ENCODE measurements at regions not wholly inside any gene's neighbourhood (a gene's known extent, or its start where the extent isn't known, plus 50 kb on each side); places are given as distances from the start of the nearest gene placed in this dataset.
A peak's percentile ranks its signal among the peaks of the same experiment; 100 is the strongest.

DNA sequence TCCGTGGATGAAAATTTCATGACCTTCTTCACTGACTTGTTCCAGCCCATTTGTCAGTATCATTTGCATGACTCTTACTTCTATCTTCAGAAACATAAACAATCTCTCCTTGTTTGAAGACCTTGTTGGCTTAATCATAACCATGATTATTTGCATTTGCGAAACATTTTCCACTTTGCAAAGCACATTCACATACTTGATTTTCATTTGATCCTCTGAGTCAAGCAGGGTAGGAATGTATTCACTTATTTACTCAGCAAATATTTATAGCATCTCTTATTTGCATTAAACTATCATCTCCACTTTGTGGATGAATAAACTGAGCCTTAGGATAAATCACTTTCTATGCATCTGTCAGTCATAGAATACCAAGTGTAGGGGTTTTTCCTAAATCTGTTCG lies 343.0 kb upstream of the SGCD start:
- peak; percentile 13 for DNase-seq (ENCODE audit: low spot score)

DNA sequence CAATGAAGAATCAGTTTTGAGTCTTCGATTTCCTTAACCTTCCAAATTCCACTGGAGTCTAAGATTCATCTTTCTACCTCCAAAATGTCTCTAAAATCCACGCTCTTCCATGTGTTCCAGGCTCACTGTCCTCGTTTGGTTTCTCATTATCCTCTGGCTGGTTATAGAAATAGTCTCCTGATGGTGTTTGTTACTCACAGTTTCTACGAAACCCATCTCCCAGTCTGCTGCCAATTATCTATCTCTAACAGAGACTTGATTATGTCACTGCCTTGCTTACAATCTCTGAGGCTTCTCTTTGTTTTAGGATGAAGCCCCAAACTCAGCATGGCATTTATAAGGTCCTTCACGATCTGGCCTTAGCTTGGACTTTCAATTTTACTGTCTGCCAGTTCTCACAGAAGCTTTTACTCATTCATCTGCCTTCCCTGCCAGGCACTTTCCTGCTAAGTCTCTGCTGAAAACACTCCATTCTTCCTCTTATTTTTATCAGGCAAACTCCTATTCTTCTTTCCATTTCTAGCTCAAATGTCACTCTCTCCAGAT lies 339.6 kb upstream of the SGCD start:
- no peak for DNase-seq (ENCODE audit: low spot score)

DNA sequence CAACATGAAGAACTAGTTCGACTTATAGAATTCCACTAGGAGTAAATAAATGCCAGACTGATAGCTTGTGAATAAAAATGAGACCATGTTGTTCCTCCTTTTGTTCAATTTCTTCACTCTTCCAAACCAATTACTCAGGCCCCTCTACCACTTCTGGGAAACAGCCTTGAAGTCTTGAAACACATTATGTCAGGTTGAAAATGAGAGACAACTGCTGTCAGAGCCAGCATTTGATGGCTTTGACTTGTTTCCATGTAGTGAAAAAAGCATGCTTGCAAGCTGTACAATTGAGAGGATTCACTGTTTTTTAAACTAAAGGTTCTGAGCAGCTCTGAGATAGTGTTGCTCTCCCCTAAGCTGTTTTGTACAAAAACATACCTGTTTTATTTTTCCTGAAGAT lies 337.1 kb upstream of the SGCD start:
- DNase-seq (ENCODE audit: low spot score): no peak

DNA sequence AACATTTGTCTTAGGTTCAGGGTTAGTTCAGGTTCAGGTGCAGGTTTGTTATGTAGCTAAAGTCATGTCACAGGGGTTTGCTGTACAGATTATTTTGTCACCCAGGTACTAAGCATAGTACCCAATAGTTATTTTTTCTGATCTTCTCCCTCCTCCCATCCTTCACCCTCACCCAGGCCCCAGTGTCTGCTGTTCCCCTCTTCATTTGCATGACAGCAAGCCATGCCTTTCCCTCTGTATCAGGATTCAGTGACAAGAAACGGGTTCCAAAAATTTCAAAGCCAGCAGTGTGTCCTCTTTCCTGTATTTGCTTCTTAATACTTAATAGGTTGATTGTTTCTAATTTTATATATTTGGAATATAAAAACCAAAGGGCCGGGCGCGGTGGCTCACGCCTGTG lies 330.8 kb upstream of the SGCD start:
- no peak for DNase-seq (ENCODE audit: low spot score)

DNA sequence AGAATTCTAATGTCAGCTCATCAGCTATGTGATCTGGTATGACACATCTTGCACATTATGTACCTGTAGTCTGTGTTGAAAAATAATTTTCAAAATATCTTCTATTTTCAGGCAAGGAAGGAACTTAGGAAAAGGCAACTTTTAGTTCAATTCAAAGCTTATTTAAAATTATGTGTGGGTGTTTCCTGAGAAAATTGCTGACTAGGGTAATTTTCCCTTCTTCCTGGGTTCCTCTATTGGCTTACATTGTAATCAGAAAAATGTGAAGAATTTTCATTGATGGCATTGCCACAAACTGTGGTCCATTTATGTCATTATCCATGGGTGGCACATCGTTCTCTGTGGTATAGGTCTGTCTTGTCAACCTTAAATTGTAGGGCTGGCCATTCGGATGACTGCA lies 328.7 kb upstream of the SGCD start:
- no peak for DNase-seq (ENCODE audit: low spot score)

DNA sequence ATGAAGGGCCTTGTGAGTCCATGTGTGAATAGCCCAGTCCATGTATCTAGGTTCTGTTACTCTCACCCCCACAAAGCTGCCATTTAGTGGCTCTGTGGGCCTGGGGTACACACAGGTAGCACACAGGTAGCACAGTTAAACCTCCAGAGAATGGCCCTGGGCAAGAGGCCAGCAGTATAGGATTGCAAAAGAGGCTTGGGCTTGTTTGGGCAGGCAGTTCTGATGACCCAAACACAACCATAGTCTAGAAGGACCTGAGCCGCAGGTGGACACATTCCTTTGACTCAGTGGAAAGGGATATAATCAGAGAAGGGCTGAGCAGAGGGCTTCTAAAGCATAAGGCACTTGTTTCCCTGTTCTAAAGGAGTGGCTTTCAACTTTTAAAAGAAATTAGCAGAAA lies 326.8 kb upstream of the SGCD start:
- no peak for DNase-seq (ENCODE audit: low spot score)

GRCh38 chr5:156004754-156005153 lies 322.2 kb upstream of the SGCD start:
- DNase-seq (ENCODE audit: low spot score): no peak

- DNase-seq (ENCODE audit: low spot score): no peak
These were observed 320.8 kb upstream of the SGCD start for GRCh38 chr5:156006026-156006647.

DNA sequence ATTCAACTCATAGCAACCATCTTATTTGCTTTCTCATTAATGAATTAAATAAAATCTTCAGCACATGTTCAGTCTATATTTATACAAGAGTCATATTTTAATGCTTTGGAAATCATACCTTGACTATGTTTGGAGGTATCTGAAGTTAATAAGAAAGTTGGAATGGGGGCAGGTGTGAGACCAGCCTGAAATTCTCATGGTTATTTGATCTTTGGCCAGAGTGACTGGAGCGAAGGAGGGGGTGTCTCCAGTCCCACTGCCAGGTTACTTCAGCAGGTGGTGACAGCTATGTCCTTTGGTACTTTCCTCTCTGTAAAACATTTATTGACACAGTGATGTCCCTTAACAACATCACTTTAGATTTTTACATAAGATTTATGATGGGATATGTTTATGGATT lies 318.1 kb upstream of the SGCD start:
- DNase-seq (ENCODE audit: low spot score): no peak

DNA sequence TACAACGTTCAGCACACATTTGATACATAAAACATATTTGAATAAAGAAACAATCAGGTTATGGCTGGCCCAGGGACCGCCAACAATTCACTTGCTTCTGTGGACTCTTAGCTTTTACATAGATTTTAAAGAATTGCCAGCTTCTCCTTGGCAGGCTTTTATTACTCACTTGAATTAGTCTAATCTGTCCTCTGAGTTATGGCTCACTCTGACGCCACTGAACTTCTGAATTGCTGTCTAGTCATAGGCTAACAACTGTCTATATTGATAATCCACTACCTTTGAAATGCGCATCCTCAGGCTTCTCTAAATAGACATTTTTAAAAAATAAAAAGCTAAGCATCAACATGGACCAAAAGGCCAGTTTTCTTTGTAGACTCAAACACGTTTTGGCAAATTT lies 317.4 kb upstream of the SGCD start:
- no peak for DNase-seq (ENCODE audit: low spot score)

GRCh38 chr5:156015137-156015536 lies 311.8 kb upstream of the SGCD start:
- no peak for DNase-seq (ENCODE audit: low spot score)

GRCh38 chr5:156019130-156019529 lies 307.8 kb upstream of the SGCD start:
- DNase-seq (ENCODE audit: low spot score): no peak

DNA sequence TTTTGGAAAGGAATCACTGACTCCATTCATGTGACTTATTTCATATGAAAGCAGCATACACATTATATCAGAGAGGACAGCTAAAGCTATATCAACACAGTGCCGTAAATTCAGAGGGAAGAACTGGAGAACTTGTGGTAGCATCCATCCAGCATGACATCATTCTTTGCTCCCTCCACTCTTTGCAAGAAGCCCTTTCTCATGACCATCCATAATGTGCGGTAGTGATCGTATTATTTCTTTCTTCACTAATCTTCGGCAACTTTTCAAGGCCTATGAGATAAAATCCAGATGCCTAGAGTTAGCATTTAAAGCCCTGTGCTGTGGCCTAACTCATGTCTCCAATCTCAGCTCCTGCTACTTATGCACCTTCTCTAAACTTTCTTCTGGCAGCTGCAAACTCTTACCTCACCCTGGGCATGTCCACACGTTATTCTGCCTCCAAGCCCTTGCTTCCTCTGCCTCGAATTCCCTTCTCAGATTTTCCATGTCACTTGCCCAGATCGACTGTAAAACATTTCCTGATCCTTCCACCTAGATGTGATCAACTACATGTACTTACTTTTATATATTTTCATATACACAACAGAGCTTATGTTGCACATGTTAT lies 307.3 kb upstream of the SGCD start:
- DNase-seq (ENCODE audit: low spot score): peak; percentile 5

- no peak for DNase-seq (ENCODE audit: low spot score)
These were observed 306.3 kb upstream of the SGCD start for GRCh38 chr5:156020647-156021046.

DNA sequence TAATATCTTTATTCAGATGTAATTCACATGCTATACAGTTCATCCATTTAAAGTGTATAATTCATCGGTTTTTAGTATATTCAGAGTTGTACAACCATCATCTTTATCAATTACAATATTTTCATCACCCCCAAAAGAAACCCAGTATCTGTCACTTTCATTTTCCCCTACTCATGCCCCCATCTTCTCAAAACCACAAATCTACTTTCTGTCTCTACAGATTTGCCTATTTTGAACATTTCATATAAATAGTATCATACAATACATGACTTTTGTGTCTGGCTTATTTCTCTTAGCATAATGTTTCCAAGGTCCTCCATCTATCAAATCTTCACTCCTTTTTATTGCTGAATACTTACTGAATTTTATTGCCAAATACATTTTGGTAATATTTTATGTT lies 305.1 kb upstream of the SGCD start:
- DNase-seq (ENCODE audit: low spot score): no peak

DNA sequence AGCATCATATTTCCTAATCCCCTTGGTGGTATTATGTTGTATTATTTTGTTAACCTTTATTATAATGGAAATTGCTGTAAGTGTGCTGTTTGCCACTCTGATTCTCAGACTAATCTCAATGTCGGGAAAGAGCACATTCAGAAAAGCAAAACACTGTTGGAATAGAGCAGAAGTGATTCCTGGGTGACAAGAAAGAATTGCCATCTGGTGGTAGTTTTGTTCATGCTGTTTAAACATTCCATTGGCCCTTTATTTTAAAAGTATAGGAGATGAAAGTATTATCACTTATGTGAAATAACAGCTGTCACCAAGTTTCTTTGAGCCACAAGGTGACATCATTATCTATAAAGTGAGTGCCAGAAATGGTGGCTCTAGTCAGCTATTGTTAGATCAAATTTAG lies 301.3 kb upstream of the SGCD start:
- DNase-seq (ENCODE audit: low spot score): no peak

DNA sequence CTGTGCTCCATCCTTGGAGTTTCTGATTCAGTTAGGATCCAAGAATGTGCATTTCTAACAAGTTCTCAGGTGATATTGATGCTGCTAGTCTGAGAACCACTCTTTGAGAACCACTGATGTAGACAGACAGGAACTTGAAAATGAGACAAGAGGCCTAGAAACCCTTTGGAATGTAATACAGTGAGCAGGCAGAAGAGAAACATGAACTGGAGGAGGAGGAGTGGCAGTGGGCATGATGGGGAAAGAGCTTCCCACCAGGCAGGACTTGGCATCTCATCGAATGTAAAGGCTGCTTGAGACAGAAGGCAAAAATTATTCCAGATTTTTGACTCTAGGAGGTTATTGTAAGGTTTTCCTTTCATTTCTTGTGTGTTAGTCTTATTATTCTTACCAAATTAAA lies 295.8 kb upstream of the SGCD start:
- peak; percentile 3 for DNase-seq (ENCODE audit: low spot score)

DNA sequence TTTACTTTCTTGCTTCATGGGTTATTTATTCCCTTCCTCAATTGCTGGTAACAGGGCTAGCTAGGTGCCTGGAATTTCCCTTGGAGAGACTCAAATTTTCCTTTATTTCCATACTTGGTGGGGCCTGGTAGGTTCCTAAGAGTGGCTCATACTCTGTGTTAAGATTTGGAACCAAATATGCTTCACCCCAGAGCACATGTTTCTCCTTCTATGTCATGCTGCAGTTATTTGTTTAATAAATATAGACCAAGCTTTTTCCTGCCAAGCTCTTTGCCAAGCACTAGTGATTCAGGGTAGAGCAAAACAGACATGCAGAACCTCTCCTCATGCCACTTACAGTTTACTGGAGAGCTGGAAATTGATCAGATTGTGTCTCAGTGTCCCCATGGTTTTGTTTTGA lies 290.3 kb upstream of the SGCD start:
- peak; percentile 37 for DNase-seq (ENCODE audit: low spot score)

- DNase-seq (ENCODE audit: low spot score): no peak
These were observed 289.6 kb upstream of the SGCD start for GRCh38 chr5:156037151-156037909.

GRCh38 chr5:156042726-156043125 lies 284.2 kb upstream of the SGCD start:
- DNase-seq (ENCODE audit: low spot score): no peak

GRCh38 chr5:156043351-156043750 lies 283.6 kb upstream of the SGCD start:
- no peak for DNase-seq (ENCODE audit: low spot score)

GRCh38 chr5:156051972-156052371 lies 275.0 kb upstream of the SGCD start:
- DNase-seq (ENCODE audit: low spot score): no peak

- DNase-seq (ENCODE audit: low spot score): no peak
These were observed 274.3 kb upstream of the SGCD start for GRCh38 chr5:156052656-156053055.
